HG03432 (cell line): ENCODE measurements at regions not wholly inside any gene's neighbourhood (a gene's known extent, or its start where the extent isn't known, plus 50 kb on each side); places are given as distances from the start of the nearest gene placed in this dataset.

Experiments
- ATAC-seq: cut with Tn5 transposase; IDR thresholded peaks from one replicate; pipeline ENCODE4 v1.9.1; 2021; ENCODE audit warnings: mild to moderate bottlenecking, moderate library complexity; ENCODE audit not compliant: unreplicated experiment

DNA sequence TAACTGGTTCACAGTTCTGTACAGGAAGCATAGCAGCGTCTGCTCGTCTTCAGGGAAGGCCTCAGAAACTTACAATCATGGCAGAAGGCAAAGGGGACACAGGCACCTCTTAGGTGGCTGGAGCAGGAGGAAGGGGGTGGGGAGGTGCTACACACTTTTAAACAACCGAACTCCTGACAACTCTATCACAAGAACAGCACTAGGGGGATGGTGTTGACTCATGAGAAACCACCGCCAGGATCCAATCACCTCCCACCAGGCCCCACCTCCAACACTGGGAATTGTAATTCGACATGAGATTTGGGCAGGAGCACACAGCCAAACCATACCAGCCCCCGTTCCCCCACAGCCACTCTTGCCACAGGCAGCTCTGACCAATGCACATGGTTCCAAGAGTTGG is 306.3 kb upstream of the POU3F1 start:
- no peak for ATAC-seq

DNA sequence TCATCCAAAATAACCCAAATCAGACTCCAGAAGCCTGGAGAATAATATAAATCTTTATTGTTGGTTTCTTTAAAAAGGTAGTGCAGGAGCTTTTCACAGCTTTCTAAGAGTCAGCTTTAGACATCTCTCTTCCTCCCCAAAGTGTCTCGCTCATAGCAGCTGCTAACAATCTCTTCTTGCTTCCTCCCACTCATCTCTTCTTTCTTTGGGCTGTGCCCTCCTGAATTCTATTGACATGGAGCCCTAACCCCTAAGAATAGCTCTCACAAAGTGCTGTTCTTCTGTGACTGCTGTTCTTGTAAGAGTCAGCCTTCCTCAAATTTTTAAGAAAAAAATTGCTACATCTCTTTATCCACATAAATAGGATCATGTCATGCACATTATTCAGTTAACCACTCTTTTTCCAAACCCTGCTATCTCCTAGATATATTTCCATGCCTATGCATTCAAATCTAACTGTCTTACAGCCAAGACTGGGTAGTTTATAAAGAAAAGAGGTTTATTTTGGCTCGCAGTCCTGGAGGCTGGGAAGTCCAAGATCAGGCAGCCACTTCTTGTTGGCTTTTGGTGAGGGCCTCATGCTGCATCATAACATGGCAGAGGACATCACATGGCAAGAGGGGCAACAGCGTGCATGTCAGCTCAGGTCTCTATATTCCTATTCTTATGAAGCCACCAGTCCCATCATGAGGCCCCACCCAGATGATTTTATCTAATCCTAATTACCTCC is 301.0 kb upstream of the POU3F1 start:
- no peak for ATAC-seq

GRCh38 chr1:38344716-38345115 is 298.1 kb upstream of the POU3F1 start:
- no peak for ATAC-seq

GRCh38 chr1:38341694-38342093 is 295.1 kb upstream of the POU3F1 start:
- no peak for ATAC-seq

DNA sequence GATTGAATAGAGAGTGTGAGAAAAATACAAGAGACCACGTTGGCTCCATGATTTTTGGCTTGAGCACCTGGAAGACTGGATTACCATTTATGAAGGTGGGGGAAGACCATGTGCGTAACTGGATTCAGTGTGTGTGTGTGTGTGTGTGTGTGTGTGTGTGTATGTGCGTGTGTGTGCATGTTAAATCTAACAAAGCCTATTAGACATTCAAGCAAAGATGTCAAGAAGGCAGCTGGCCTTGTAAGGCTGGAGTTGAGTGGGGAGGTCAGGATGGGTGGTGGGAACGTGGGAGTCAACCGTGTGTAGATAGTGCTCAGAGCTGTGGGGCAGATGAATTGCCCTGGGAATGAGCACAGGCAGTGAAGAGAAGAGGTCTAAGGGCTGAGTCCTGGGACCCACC is 293.8 kb upstream of the POU3F1 start:
- ATAC-seq, result no peak

DNA sequence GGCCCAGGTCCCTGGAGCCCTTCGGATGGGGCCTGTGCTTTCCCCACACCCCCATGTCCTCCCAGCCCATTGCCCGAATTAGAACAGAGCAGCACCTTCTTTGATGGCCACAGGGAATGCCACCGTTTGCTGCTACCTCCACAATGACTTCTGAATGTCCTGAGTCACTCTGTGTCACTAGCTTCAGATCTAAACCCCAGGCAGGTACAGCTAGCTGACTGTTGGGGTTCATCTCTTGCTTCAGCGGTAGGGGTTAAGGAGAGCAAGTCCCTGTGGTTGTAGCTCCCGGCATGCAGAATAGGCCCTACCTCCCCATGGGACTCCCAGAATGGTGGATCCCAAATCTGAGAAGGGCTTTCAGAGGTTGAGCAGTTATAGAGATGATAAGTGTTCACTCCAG is 291.1 kb upstream of the POU3F1 start:
- ATAC-seq, result no peak

GRCh38 chr1:38336961-38337360 is 290.4 kb upstream of the POU3F1 start:
- ATAC-seq, result no peak

DNA sequence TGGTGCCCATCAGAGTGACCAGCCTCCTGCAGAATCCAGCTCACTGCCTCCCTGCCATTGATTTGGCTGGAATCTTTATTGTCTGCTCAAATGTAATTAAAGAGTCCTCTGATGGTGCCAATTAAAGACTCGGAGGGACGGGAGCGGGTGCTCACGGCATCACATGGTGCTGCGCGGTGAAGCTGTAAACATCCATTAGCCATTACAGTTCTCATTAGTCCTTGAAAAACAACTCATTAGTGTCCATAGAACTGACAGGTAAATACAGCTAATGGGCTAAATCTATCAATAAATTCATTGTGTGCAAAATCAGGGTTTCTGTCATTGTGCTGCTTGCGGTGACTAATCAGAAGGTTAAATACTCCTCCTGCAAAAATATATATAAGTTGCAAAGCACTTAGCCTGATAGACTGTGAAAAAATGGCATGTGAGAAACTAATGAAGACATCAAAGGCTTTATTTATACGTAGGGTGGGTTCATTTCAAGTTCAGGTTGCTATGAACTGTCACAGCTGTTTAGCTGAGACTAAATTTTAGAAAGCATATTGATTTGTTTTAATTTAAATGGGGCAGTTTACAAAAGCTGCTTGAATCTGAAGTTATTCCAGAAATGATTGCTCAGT is 289.8 kb upstream of the POU3F1 start:
- no peak for ATAC-seq

- no peak for ATAC-seq
These were observed 288.5 kb upstream of the POU3F1 start for GRCh38 chr1:38334930-38335592.

DNA sequence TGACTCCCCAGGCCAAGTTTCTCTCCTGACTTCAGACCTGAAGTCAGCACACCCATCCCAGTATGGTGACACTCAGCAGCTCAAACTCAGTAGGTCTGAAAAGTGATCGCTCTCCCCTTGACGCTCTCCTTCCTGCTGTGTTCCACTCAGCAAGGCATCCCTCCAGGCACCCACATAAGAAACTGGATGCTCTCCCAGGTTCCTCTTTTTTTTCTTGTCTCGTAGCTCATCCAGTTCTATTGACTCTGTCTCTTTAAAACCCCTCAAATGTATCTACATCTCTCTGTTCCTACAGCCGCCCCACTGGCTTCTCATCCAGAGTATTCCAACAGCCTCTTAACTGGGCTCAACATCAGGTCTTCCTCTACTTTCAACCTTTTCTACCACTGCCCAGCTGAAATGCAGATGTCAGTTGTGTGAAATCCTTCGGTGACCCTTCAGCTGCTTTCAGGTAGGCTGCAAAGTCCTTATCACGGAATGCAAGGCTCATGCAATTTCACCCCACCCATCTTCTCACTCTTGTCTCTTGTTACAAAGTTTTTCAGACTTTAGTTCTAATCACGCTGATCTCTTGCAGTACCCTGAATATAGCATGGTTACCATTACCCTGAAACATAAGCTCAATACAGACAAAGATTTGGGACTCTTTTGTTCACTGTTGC is 286.2 kb upstream of the POU3F1 start:
- no peak for ATAC-seq

DNA sequence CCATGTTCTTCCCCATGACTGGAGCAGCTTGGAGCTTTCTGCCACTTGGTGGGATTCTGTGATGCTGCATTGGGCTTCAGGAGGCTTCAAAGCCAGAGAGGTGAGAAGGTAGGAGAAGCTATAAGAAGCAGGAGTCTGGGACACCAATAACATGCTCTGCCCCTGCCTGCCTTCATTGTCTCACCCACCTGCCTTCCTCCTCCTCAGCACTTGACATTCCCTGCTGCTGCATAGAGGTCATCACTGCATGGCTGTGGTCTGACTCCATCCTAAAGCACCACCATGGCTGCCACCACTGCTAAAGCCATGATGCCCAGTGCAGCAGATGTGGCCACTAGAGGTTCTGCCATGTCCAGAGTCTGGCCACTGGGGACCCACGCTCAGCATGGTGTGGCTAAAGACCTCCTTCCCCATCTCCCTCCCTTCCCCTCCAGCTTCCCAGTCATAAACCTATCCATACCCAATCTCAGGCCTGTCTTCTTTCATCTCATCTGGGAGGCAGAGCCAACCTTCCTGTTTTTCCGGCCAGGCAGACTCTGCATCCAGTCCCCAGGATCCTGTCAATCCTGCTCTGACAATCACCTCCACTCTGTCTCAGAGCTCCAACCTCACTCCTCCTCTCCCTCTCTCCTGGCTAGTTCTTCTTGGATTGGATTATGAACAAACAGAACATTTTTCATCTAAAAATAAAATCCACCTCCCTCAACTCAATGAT is 285.1 kb upstream of the POU3F1 start:
- no peak for ATAC-seq

- no peak for ATAC-seq
These were observed 284.2 kb upstream of the POU3F1 start for GRCh38 chr1:38330799-38331198.

- no peak for ATAC-seq
These were observed 283.1 kb upstream of the POU3F1 start for GRCh38 chr1:38329644-38330043.

DNA sequence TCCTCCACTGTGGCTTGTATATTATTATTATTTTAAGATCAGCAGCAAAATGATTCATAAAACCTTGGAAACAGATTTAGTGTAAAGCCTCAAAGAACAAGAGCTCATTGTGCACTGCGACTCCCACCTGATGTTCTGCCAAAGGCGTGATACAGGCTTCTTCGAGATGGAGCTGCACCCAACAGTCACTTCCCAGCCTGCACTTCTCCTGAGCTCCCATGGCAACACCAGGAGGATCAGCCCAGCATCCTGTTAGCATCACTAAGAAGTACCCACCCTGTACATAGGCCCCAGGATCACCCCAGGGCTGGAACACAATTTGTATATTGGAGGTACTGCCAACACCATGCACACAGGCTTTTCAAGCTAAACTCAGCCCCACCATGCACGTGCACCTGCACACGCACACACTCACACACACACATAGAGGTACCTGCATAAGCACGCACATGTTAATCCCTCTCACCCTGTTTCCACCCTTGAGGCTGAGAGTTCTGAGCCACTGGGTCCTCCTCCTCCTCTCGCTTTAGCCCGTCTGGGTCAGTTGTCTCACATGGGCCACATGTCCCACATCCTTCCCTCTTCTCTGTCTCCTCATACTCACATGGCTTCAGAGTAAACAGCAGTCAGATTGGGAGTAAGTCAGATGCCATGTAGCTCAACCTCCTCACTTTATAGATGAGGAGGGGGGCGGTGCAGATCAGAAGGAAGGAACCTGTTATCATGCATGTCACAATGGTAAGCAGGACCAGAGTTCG is 281.9 kb upstream of the POU3F1 start:
- ATAC-seq, result no peak

- no peak for ATAC-seq
These were observed 281.0 kb upstream of the POU3F1 start for GRCh38 chr1:38327559-38327973.

- no peak for ATAC-seq
These were observed 280.3 kb upstream of the POU3F1 start for GRCh38 chr1:38326856-38327255.

- no peak for ATAC-seq
These were observed 279.5 kb upstream of the POU3F1 start for GRCh38 chr1:38326135-38326534.

DNA sequence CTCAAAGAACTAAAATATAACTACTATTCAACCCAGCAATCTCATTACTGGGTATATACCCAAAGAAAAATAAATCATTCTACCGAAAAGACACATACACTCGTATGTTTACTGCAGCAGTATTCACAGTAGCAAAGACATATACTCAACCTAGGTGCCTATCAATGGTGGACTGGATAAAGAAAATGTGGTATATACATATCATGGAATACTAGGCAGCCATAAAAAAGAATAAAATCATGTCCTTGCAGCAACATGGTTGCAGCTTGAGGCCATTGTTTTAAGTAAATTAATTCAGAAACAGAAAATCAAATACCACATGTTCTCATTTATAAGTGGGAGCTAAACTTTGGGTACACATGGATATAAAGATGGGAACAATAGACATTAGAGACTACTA is 266.2 kb upstream of the POU3F1 start:
- ATAC-seq, result no peak

- ATAC-seq, result no peak
These were observed 263.5 kb upstream of the POU3F1 start for GRCh38 chr1:38310079-38310478.

DNA sequence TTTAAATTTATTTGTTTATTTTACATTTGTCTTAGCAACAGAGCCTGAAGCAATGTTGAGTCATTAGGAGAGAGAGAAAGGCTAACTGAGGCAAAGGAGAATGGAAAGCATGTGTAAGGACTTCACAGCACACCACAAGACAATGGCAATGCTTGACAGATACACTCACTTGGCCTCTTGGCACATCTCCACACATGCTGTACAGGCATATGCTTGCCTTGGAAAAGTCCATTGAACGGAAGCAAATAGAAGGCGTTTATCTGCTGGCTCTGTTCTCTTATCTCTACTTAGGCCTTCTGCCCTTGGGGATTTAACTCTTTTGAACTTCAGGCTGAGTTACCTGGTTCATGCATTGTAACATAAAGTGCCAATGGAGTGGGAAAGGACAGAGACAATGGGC is 262.2 kb upstream of the POU3F1 start:
- no peak for ATAC-seq
